ENCODE measurements at regions not wholly inside any gene's neighbourhood (a gene's known extent, or its start where the extent isn't known, plus 50 kb on each side); places are given as distances from the start of the nearest gene placed in this dataset.

DNA sequence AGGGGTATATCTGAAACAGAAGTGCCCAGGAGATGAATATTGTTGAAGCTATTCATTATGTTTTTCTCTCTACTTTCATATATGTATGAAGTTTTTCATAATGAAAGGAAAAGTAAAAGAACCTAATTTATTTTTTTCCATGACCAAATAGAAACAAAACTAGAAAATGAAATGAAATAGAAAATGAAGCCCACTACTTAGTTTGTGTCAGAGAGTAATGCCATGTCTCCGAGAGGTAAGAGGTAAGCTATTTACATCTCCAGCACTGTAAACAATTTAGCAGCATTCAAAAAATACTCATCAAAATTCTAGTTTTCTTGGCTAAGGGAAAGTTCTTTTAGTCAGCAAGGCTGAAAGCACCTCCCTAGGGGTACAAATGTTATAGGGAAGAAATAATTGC is 238.6 kb downstream of the PTH2R start:
- TF ChIP-seq, protein P1, sequence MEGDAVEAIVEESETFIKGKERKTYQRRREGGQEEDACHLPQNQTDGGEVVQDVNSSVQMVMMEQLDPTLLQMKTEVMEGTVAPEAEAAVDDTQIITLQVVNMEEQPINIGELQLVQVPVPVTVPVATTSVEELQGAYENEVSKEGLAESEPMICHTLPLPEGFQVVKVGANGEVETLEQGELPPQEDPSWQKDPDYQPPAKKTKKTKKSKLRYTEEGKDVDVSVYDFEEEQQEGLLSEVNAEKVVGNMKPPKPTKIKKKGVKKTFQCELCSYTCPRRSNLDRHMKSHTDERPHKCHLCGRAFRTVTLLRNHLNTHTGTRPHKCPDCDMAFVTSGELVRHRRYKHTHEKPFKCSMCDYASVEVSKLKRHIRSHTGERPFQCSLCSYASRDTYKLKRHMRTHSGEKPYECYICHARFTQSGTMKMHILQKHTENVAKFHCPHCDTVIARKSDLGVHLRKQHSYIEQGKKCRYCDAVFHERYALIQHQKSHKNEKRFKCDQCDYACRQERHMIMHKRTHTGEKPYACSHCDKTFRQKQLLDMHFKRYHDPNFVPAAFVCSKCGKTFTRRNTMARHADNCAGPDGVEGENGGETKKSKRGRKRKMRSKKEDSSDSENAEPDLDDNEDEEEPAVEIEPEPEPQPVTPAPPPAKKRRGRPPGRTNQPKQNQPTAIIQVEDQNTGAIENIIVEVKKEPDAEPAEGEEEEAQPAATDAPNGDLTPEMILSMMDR (IDR thresholded peaks at IDR 0.05; ENCODE audit: extremely low read depth, insufficient read depth, missing control alignments), result no peak
- DNase-seq (ENCODE audit: low spot score), result no peak
- in situ Hi-C loops (cut with MboI; ENCODE audit: low pct_unique_long_range_greater_than_20kb, low sequenced_read_pairs, unreplicated experiment), result no loop called here

DNA sequence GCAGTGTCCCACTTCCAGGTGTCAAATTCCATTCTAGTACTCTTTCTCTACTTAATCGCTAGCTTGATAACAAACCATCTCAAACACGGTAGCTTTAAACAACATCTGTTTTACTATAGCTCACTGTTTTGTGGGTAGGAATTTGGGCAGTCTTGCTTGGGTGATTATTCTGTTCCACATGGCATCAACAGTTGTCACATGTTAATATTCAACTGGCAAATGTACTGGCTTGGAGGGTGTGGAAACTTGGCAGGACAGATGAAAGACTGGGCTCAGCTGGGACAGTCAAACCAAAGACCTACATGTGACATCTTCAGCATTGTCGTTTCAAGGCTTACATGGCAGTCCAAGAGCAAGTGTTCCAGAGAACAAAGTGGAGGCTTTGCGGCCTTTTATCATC is 241.8 kb downstream of the PTH2R start:
- TF ChIP-seq, protein P1 (IDR thresholded peaks at IDR 0.05; ENCODE audit: extremely low read depth, insufficient read depth, missing control alignments), result no peak

DNA sequence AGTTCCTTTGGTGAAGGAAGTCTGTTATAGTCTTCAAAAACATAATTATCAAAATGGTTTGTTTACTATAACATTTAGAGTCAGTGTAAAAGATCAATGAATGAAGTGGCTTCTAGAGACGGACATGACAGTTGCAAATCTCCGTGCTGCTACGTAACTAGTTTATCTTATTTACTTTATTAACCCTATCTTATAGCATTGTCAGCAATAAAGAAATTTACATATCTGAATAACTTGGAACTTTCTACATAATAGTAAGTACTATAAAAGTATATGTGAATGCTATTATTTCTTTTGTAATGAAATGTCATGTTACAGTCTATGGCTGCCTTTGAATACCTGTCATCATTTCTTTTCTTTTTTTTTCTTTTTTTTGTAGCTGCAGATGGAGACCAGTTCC is 246.8 kb downstream of the PTH2R start:
- TF ChIP-seq, protein P1 (IDR thresholded peaks at IDR 0.05; ENCODE audit: extremely low read depth, insufficient read depth, missing control alignments), result no peak
- in situ Hi-C loops (cut with MboI; ENCODE audit: low pct_unique_long_range_greater_than_20kb, low sequenced_read_pairs, unreplicated experiment), result no loop called here

More for the DNA sequence above, 241.8 kb downstream of the PTH2R start:
- in situ Hi-C loops (cut with MboI; ENCODE audit: low pct_unique_long_range_greater_than_20kb, low sequenced_read_pairs, unreplicated experiment), result no loop called here
- DNase-seq (ENCODE audit: low spot score), result no peak

DNA sequence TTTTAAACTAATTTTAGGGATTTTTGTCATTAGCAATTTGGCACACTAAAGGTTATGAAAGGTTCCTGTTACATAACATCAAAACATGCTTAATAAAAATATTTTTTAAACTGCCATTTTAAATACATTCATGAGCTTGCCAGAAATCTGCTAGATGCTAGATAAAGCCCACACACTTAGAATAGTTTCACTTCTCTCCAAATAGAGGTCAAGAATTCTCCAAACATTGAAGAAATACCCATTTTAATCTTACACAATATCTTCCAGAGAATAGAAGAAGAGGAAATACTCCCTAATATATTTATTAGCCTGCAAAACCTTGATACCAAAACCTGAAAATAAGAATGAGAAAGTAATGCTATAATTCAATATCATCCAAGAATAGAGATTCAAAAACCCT is 247.5 kb downstream of the PTH2R start:
- no peak for DNase-seq (ENCODE audit: low spot score)
- in situ Hi-C loops (cut with MboI; ENCODE audit: low pct_unique_long_range_greater_than_20kb, low sequenced_read_pairs, unreplicated experiment), result no loop called here
- TF ChIP-seq, protein P1 (IDR thresholded peaks at IDR 0.05; ENCODE audit: extremely low read depth, insufficient read depth, missing control alignments), result no peak

More for the DNA sequence above, 246.8 kb downstream of the PTH2R start:
- DNase-seq (ENCODE audit: low spot score), result no peak

DNA sequence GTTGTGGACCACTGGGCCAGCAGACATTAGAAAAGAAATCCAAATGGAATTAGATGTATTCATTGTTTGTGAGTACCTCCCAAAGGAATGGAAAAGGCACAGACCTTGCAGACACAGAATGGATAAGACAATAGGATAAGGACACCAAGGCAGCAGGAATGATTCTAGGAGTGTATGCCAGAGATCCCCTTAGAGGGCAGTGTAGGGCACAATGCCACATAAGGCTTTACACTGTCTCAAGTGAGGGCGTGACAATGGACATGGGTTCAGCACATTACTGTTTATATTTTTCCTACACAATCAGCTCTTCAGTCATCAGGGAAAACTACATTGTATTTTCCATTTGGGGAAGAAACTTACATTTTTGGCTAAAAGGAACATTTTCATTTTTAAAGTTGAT is 250.9 kb downstream of the PTH2R start:
- DNase-seq (ENCODE audit: low spot score), result no peak
- TF ChIP-seq, protein P1 (IDR thresholded peaks at IDR 0.05; ENCODE audit: extremely low read depth, insufficient read depth, missing control alignments), result no peak
- in situ Hi-C loops (cut with MboI; ENCODE audit: low pct_unique_long_range_greater_than_20kb, low sequenced_read_pairs, unreplicated experiment), result no loop called here

DNA sequence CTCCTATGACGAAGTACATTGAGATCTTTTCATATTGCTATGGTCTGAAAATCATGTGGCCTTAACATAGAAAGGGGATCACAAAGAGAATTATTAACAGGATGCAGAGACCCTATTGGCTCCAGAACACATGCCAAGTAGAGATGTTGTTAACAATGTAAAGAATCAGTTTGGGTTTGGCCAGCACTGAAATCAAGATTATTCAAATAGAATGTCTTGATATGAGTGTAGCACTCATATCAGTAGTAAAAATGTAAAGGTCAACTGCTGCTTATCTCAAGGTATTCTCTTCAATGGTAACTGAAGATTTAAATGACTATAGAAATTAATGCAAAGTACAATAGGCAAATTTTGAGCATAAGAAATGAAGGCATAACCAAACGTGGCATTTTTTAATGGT is 262.8 kb downstream of the PTH2R start:
- in situ Hi-C loops (cut with MboI; ENCODE audit: low pct_unique_long_range_greater_than_20kb, low sequenced_read_pairs, unreplicated experiment), result no loop called here
- TF ChIP-seq, protein P1 (IDR thresholded peaks at IDR 0.05; ENCODE audit: extremely low read depth, insufficient read depth, missing control alignments), result no peak
- no peak for DNase-seq (ENCODE audit: low spot score)

DNA sequence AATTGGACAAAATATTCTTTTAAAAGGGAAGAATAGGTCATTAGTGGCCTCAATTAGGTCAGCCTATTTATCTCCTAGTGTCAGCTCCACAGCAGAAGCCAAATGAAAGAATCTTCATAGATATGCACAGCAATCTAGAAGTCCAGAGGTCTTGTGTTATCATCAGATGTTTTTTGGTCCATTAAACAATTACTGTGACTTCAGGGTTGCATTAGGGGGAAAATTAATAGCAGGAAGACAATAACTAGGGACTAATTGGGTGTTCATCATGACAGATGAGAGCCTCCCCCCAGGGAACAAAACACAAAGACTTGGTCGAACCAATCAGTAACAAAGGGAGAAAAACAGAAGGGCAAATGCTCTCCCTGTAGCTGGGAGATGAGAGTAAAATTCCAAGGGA is 264.7 kb downstream of the PTH2R start:
- in situ Hi-C loops (cut with MboI; ENCODE audit: low pct_unique_long_range_greater_than_20kb, low sequenced_read_pairs, unreplicated experiment), result no loop called here
- no peak for DNase-seq (ENCODE audit: low spot score)
- TF ChIP-seq, protein P1 (IDR thresholded peaks at IDR 0.05; ENCODE audit: extremely low read depth, insufficient read depth, missing control alignments), result no peak

Data from GM13977 (cell line).